Panc1 (cell line): ENCODE measurements at regions not wholly inside any gene's neighbourhood (a gene's known extent, or its start where the extent isn't known, plus 50 kb on each side); places are given as distances from the start of the nearest gene placed in this dataset.

ENCODE experiments used
- ATAC-seq: fragments of 200-7000 bp; cut with Tn5 transposase; 2 replicates; pipeline ENCODE4 v1.9.1; 2020; ENCODE audit warnings: mild to moderate bottlenecking, moderate library complexity
- BruUV-seq: library from RNA; stranded (reverse); fragments of 400-500 nt; replicated peaks from 2 replicates; lab custom pipeline; 2021; lab: Mats Ljungman, UMichigan
- CTCF ChIA-PET: fragments of 300-600 bp; sonication (Branson Sonifier 250); formaldehyde crosslinking; loops from one replicate; lab custom pipeline; 2022; ENCODE audit warnings: antibody characterized with exemption; lab: Charles Lee
- POLR2A ChIA-PET: fragments of 300-600 bp; sonication (Branson Sonifier 250); formaldehyde crosslinking; loops from one replicate; lab custom pipeline; 2022; ENCODE audit warnings: antibody characterized with exemption; lab: Charles Lee
- DNase-seq: peaks from one replicate; pipeline ENCODE4 v3.0.0-alpha.2; 2010; ENCODE audit warnings: low read depth, low spot score
- H3K27ac ChIP-seq: 2 replicates; pipeline ENCODE4 v1.5.1; 2011; ENCODE audit warnings: mild to moderate bottlenecking, low read length, inconsistent platforms
- H3K27me3 ChIP-seq: fragments of 200-500 bp; sonication (Bioruptor generic); 2 replicates; pipeline ENCODE4 v1.6.0; 2014; ENCODE audit warnings: low read length, inconsistent platforms; ENCODE audit not compliant: control insufficient read depth, insufficient read depth
- H3K36me3 ChIP-seq: fragments of 200-500 bp; sonication (Bioruptor generic); 2 replicates; pipeline ENCODE4 v1.5.1; 2014; ENCODE audit warnings: inconsistent platforms, mild to moderate bottlenecking, low read length, moderate library complexity; ENCODE audit not compliant: control insufficient read depth, insufficient read depth
- H3K4me1 ChIP-seq: 2 replicates; pipeline ENCODE4 v1.5.1; 2011; ENCODE audit warnings: inconsistent platforms, mild to moderate bottlenecking, low read length, moderate library complexity; ENCODE audit not compliant: control insufficient read depth, insufficient read depth
- H3K4me3 ChIP-seq, 2 experiments: 2 replicates each; pipeline ENCODE4 v1.5.1; 2011 to 2012; ENCODE audit warnings: low read depth in 2 of 2, low read length in 2 of 2, mild to moderate bottlenecking in 2 of 2, inconsistent platforms in 1 of 2, moderate library complexity in 1 of 2
- H3K9me3 ChIP-seq: fragments of 200-500 bp; sonication (Bioruptor generic); 2 replicates; pipeline ENCODE4 v1.5.1; 2014; ENCODE audit warnings: low read depth, mild to moderate bottlenecking, inconsistent platforms, low read length, moderate library complexity; ENCODE audit not compliant: control insufficient read depth, insufficient read depth
- POLR2AphosphoS5 ChIP-seq: IDR thresholded peaks from 2 replicates; pipeline ENCODE4 v1.6.1; 2012; ENCODE audit warnings: mild to moderate bottlenecking, low read depth, low read length, moderate library complexity
- SIN3A ChIP-seq: IDR thresholded peaks from 2 replicates; pipeline ENCODE4 v1.6.1; 2012; ENCODE audit warnings: low read depth, mild to moderate bottlenecking, low read length, moderate library complexity, borderline replicate concordance; ENCODE audit not compliant: insufficient read depth
- TCF7L2 ChIP-seq: IDR thresholded peaks from 2 replicates; pipeline ENCODE4 v1.6.1; 2011; ENCODE audit warnings: mild to moderate bottlenecking, low read depth, low read length, inconsistent platforms
- in situ Hi-C: cut with HindIII; loops from 2 replicates; pipeline ENCODE4 v1.10.0; 2016; ENCODE audit warnings: low sequenced_read_pairs, low pct_unique_long_range_greater_than_20kb
- intact Hi-C: fragments of 100-400 bp; cut with micrococcal nuclease; formaldehyde crosslinking; loops from one replicate; pipeline ENCODE4 v1.10.0; 2022; ENCODE audit not compliant: unreplicated experiment
- TF ChIP-seq, protein P1 (sequence below), 2 experiments: IDR thresholded peaks; 2 replicates each; pipeline ENCODE4 v1.6.1; 2011 to 2012; ENCODE audit warnings: low read depth in 2 of 2, control low read depth in 1 of 2, low read length in 1 of 2, mild to moderate bottlenecking in 1 of 2, moderate library complexity in 1 of 2; ENCODE audit not compliant: insufficient read depth in 1 of 2
- TF ChIP-seq, protein P2 (sequence below): fragments of 450-650 bp; IDR thresholded peaks from 2 replicates; pipeline ENCODE4 v1.5.1; 2017; ENCODE audit warnings: mild to moderate bottlenecking

DNA sequence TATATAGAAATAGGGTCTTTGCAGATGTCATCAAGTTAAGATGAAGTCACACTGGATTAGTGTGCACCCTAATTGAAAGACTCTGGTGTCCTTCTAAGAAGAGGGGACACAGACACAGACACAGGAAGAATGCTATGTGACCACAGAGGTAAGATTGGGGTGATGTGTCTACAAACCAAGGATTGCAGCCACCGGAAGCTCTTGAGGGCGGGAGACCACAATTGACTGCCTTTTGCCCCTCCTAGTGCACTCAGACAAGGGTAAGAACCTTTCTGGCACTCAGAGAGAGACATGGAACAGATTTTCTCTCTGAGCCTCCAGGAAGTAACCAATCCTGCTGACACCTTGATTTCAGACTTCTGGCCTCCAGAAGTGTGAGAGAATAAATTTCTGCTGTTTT lies 51.2 kb upstream of the ARAP3 start:
- H3K27me3 ChIP-seq, result 0 out of 2 replicates have a peak, but pooled peaks cover 2% of the 10 kb centered on the region
- no TSS peak for BruUV-seq
- no peak overlapping the region for H3K27ac ChIP-seq
- POLR2A ChIA-PET, result no interaction called here
- no peaks in the 10 kb centered on the region for H3K9me3 ChIP-seq
- TF ChIP-seq TCF7L2, result no peak
- TF ChIP-seq POLR2AphosphoS5, result no peak
- no peak for TF ChIP-seq SIN3A
- TF ChIP-seq, protein P1, sequence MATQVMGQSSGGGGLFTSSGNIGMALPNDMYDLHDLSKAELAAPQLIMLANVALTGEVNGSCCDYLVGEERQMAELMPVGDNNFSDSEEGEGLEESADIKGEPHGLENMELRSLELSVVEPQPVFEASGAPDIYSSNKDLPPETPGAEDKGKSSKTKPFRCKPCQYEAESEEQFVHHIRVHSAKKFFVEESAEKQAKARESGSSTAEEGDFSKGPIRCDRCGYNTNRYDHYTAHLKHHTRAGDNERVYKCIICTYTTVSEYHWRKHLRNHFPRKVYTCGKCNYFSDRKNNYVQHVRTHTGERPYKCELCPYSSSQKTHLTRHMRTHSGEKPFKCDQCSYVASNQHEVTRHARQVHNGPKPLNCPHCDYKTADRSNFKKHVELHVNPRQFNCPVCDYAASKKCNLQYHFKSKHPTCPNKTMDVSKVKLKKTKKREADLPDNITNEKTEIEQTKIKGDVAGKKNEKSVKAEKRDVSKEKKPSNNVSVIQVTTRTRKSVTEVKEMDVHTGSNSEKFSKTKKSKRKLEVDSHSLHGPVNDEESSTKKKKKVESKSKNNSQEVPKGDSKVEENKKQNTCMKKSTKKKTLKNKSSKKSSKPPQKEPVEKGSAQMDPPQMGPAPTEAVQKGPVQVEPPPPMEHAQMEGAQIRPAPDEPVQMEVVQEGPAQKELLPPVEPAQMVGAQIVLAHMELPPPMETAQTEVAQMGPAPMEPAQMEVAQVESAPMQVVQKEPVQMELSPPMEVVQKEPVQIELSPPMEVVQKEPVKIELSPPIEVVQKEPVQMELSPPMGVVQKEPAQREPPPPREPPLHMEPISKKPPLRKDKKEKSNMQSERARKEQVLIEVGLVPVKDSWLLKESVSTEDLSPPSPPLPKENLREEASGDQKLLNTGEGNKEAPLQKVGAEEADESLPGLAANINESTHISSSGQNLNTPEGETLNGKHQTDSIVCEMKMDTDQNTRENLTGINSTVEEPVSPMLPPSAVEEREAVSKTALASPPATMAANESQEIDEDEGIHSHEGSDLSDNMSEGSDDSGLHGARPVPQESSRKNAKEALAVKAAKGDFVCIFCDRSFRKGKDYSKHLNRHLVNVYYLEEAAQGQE (IDR thresholded peaks at IDR 0.05; ENCODE audit: insufficient read depth in 1 of 2, low read depth in 2 of 2, low read length in 1 of 2), result no peak
- TF ChIP-seq, protein P2, sequence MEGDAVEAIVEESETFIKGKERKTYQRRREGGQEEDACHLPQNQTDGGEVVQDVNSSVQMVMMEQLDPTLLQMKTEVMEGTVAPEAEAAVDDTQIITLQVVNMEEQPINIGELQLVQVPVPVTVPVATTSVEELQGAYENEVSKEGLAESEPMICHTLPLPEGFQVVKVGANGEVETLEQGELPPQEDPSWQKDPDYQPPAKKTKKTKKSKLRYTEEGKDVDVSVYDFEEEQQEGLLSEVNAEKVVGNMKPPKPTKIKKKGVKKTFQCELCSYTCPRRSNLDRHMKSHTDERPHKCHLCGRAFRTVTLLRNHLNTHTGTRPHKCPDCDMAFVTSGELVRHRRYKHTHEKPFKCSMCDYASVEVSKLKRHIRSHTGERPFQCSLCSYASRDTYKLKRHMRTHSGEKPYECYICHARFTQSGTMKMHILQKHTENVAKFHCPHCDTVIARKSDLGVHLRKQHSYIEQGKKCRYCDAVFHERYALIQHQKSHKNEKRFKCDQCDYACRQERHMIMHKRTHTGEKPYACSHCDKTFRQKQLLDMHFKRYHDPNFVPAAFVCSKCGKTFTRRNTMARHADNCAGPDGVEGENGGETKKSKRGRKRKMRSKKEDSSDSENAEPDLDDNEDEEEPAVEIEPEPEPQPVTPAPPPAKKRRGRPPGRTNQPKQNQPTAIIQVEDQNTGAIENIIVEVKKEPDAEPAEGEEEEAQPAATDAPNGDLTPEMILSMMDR, result no peak
- no peaks in the 10 kb centered on the region for H3K4me1 ChIP-seq
- H3K36me3 ChIP-seq, result no peaks in the 10 kb centered on the region
- DNase-seq, result no peak
- in situ Hi-C loops, result no loop called here
- H3K4me3 ChIP-seq, result no peak overlapping the region
- CTCF ChIA-PET, result no interaction called here
- intact Hi-C loops, result no loop called here
- ATAC-seq, result no peak

DNA sequence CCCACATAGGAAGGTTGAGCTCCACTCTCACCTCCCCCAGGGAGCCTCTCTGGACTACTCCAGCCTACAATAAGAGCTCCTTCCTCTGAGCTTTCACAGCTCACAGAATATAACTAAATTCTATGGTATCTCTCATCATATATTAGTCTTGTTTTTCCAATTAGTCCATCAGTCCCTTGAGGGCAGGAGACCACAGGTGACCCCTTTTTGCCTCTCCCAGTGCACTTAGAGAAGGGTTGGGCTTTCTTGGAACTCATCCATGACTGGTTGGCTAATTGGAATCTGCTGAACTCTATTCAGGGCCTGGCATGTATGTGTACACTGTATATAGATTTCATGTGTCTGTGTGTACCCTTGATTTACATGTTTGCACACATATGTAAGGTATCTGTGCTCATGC lies 50.4 kb upstream of the ARAP3 start:
- H3K27ac ChIP-seq, result no peak overlapping the region
- CTCF ChIA-PET, result interaction anchor here (0.6 kb wide), 1 partner anchor 237 kb away, joined by 8 read pairs; the partner anchor contains the start of gene RNF14
- TF ChIP-seq POLR2AphosphoS5 (no peak), TCF7L2 (no peak), SIN3A (no peak)
- TF ChIP-seq, protein P2, result no peak
- TF ChIP-seq, protein P1 (IDR thresholded peaks at IDR 0.05; ENCODE audit: insufficient read depth in 1 of 2, low read depth in 2 of 2, low read length in 1 of 2), result no peak
- BruUV-seq, result no TSS peak
- H3K4me3 ChIP-seq, result no peak overlapping the region
- in situ Hi-C loops, result no loop called here
- DNase-seq (no peak), ATAC-seq (no peak)
- no peaks in the 10 kb centered on the region for H3K4me1 ChIP-seq
- 0 out of 2 replicates have a peak, but pooled peaks cover 2% of the 10 kb centered on the region for H3K27me3 ChIP-seq
- H3K9me3 ChIP-seq, result no peaks in the 10 kb centered on the region
- POLR2A ChIA-PET, result no interaction called here
- no peaks in the 10 kb centered on the region for H3K36me3 ChIP-seq
- intact Hi-C loops, result no loop called here
